Fibroblast of lung (primary cell): ENCODE measurements at regions not wholly inside any gene's neighbourhood (a gene's known extent, or its start where the extent isn't known, plus 50 kb on each side); places are given as distances from the start of the nearest gene placed in this dataset.

Experiments used
- DNase-seq, 2 donors: peaks; one replicate each; pipeline versions ENCODE4 v3.0.0 to v3.0.0-alpha.2; 2010; ENCODE audit warnings: low read depth in 2 of 2
- H2AFZ ChIP-seq: 2 replicates; pipeline ENCODE4 v1.5.1; 2012; ENCODE audit warnings: low read length, control low read depth, inconsistent platforms
- H3K27ac ChIP-seq: 2 replicates; pipeline ENCODE4 v1.5.1; 2011; ENCODE audit warnings: low read length, control low read depth; ENCODE audit not compliant: insufficient read depth
- H3K27me3 ChIP-seq: 2 replicates; pipeline ENCODE4 v1.5.1; 2011; ENCODE audit warnings: mild to moderate bottlenecking, low read length; ENCODE audit not compliant: control insufficient read depth, insufficient read depth
- H3K36me3 ChIP-seq: 2 replicates; pipeline ENCODE4 v1.5.1; 2011; ENCODE audit warnings: low read length; ENCODE audit not compliant: control insufficient read depth, insufficient read depth
- H3K4me1 ChIP-seq: 2 replicates; pipeline ENCODE4 v1.5.1; 2011; ENCODE audit warnings: low read length; ENCODE audit not compliant: control insufficient read depth, insufficient read depth; ENCODE audit errors: extremely low read depth
- H3K4me2 ChIP-seq: 2 replicates; pipeline ENCODE4 v1.5.1; 2011; ENCODE audit warnings: low read length, control low read depth; ENCODE audit not compliant: insufficient read depth; ENCODE audit errors: extremely low read depth
- H3K4me3 ChIP-seq, 4 experiments: fragments of 200-600 bp in 1 of 4; sonication (generic) in 1 of 4; replicated peaks in 1 of 4; 2 replicates each; pipeline ENCODE4 v1.5.1; 2011 to 2016; ENCODE audit warnings: low read length in 4 of 4, low read depth in 3 of 4, mild to moderate bottlenecking in 3 of 4, control low read depth in 2 of 4, inconsistent platforms in 1 of 4, mixed read lengths in 1 of 4; ENCODE audit not compliant: insufficient read depth in 1 of 4; ENCODE audit errors: control extremely low read depth in 1 of 4
- H3K79me2 ChIP-seq: 2 replicates; pipeline ENCODE4 v1.5.1; 2012; ENCODE audit warnings: mild to moderate bottlenecking, low read length, inconsistent platforms; ENCODE audit not compliant: control insufficient read depth, insufficient read depth
- H3K9ac ChIP-seq: 2 replicates; pipeline ENCODE4 v1.5.1; 2011; ENCODE audit warnings: mild to moderate bottlenecking, low read length, control low read depth; ENCODE audit not compliant: insufficient read depth
- H3K9me3 ChIP-seq: 2 replicates; pipeline ENCODE4 v1.5.1; 2012; ENCODE audit warnings: low read depth, low read length; ENCODE audit not compliant: control insufficient read depth, insufficient read depth
- H4K20me1 ChIP-seq: 2 replicates; pipeline ENCODE4 v1.5.1; 2011; ENCODE audit warnings: low read length; ENCODE audit not compliant: control insufficient read depth, insufficient read depth; ENCODE audit errors: extremely low read depth
- CTCF ChIP-seq, 2 donors: IDR thresholded peaks in 1 of 2; conservative IDR thresholded peaks in 1 of 2; 1 replicate in 1 of 2; 2 replicates in 1 of 2; pipeline ENCODE4 v1.5.1; 2011 to 2012; ENCODE audit warnings: low read length in 2 of 2, control low read depth in 1 of 2, inconsistent platforms in 1 of 2, low read depth in 1 of 2, mild to moderate bottlenecking in 1 of 2
- EZH2 ChIP-seq: IDR thresholded peaks from 2 replicates; pipeline ENCODE4 v1.5.1; 2012; ENCODE audit warnings: low read length, control low read depth, mild to moderate bottlenecking; ENCODE audit errors: missing control alignments

DNA sequence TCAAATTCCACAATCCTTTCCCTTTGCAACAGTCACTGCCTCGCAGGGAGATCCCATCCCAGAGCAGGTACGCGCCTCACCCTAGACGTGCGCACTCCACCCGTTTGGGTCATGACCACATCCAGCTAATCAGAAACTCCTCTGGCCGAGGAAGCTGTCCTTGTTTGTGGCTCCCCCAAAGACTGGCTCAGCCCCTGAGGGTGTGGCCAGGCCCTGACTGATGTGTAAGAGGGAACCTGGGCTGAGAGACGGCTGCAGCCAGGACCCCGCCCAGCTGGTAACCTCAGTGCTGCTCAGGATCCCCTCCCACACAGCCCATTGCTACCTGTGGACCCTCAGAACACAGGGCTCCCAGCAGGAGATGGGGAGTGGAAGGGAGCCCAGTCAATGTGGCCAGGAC, 183.2 kb upstream of the SFSWAP start:
- Histone ChIP-seq H3K79me2 (no peaks in the 10 kb centered on the region), H3K27me3 (no peaks in the 10 kb centered on the region), H4K20me1 (no peaks in the 10 kb centered on the region), H2AFZ (no peak overlapping the region), H3K27ac (no peak overlapping the region), H3K9ac (no peak overlapping the region), H3K36me3 (no peaks in the 10 kb centered on the region), H3K4me1 (no peaks in the 10 kb centered on the region), H3K4me2 (no peak overlapping the region), H3K9me3 (no peaks in the 10 kb centered on the region), H3K4me3 (no peak overlapping the region)
- TF ChIP-seq EZH2 (no peak), CTCF (conservative IDR thresholded peaks at IDR 0.05 in 1 of 2, IDR thresholded peaks at IDR 0.05 in 1 of 2; ENCODE audit: low read depth in 1 of 2, low read length in 2 of 2) (no peak)
- no peak for DNase-seq

DNA sequence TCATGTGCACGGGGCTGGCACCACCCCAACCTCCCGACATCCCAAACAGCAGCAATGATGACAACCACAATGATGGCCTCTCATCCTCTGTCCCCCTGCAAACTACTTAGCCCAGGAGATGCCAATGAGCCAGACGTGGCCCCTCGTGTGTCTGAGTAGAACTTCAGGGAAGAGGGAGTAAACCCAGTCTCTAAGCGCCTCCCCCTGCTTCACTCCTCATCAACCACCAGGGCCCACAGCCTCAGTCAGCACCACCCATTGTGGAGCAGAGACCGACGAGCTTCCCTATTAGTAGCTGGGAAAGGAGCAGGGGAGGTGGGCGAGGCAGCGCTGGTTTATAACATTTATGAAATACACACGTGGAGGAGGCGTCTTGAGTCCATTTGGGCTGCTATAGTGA, 182.7 kb upstream of the SFSWAP start:
- H4K20me1 ChIP-seq: no peaks in the 10 kb centered on the region
- no peaks in the 10 kb centered on the region for H3K36me3 ChIP-seq
- no peaks in the 10 kb centered on the region for H3K27me3 ChIP-seq
- H3K4me3 ChIP-seq: no peak overlapping the region
- no peaks in the 10 kb centered on the region for H3K9me3 ChIP-seq
- no peak overlapping the region for H3K4me2 ChIP-seq
- TF ChIP-seq EZH2: no peak
- TF ChIP-seq CTCF (conservative IDR thresholded peaks at IDR 0.05 in 1 of 2, IDR thresholded peaks at IDR 0.05 in 1 of 2; ENCODE audit: low read depth in 1 of 2, low read length in 2 of 2): no peak
- H3K9ac ChIP-seq: no peak overlapping the region
- no peak overlapping the region for H3K27ac ChIP-seq
- H3K4me1 ChIP-seq: no peaks in the 10 kb centered on the region
- no peak for DNase-seq
- H2AFZ ChIP-seq: no peak overlapping the region
- H3K79me2 ChIP-seq: no peaks in the 10 kb centered on the region

DNA sequence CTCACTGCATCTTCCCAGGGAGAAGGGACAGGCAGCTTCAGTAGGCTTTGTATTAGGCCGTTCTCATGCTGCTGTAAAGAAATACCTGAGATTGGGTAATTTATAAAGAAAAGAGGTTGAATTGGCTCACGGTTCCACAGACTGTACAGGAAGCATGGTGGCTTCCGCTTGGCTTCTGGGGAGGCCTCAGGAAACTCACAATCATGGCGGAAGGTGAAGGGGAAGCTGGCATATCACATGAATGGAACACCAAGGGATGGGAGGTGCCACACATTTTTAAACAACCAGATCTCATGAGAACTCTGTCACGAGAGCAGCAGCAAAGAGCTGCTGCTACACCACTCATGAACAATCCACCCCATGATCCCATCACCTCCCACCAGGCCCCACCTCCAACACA, 182.2 kb upstream of the SFSWAP start:
- no peak overlapping the region for H3K27ac ChIP-seq
- H3K9ac ChIP-seq: no peak overlapping the region
- no peak overlapping the region for H3K4me3 ChIP-seq
- H2AFZ ChIP-seq: no peak overlapping the region
- no peak overlapping the region for H3K4me2 ChIP-seq
- no peak for DNase-seq
- no peaks in the 10 kb centered on the region for H3K9me3 ChIP-seq
- no peak for TF ChIP-seq EZH2
- TF ChIP-seq CTCF (conservative IDR thresholded peaks at IDR 0.05 in 1 of 2, IDR thresholded peaks at IDR 0.05 in 1 of 2; ENCODE audit: low read depth in 1 of 2, low read length in 2 of 2): no peak
- no peaks in the 10 kb centered on the region for H3K36me3 ChIP-seq
- H3K27me3 ChIP-seq: no peaks in the 10 kb centered on the region
- no peaks in the 10 kb centered on the region for H3K4me1 ChIP-seq
- no peaks in the 10 kb centered on the region for H3K79me2 ChIP-seq
- H4K20me1 ChIP-seq: no peaks in the 10 kb centered on the region
